Fibroblast of the aortic adventitia (primary cell): ENCODE measurements at regions not wholly inside any gene's neighbourhood (a gene's known extent, or its start where the extent isn't known, plus 50 kb on each side); places are given as distances from the start of the nearest gene placed in this dataset.

Experiments
- DNase-seq: peaks from one replicate; pipeline ENCODE4 v3.0.0-alpha.2; 2010; ENCODE audit warnings: low read depth
- H3K4me3 ChIP-seq: 2 replicates; pipeline ENCODE4 v1.5.1; 2011; ENCODE audit warnings: low read depth, mild to moderate bottlenecking, control low read depth, low read length, moderate library complexity
- CTCF ChIP-seq: IDR thresholded peaks from 2 replicates; pipeline ENCODE4 v1.5.1; 2011; ENCODE audit warnings: mild to moderate bottlenecking, low read length, control low read depth, inconsistent platforms; ENCODE audit not compliant: insufficient read depth

- TF ChIP-seq CTCF, result no peak
- no peak overlapping the region for H3K4me3 ChIP-seq
- no peak for DNase-seq
Measured at GRCh38 chr6:98254624-98255023, 579.8 kb upstream of the POU3F2 start.

- DNase-seq, result no peak
- TF ChIP-seq CTCF, result no peak
- H3K4me3 ChIP-seq, result no peak overlapping the region
Measured at GRCh38 chr6:98260382-98260781, 574.0 kb upstream of the POU3F2 start.

- no peak for DNase-seq
- no peak overlapping the region for H3K4me3 ChIP-seq
- TF ChIP-seq CTCF, result no peak
Measured at GRCh38 chr6:98272060-98272459, 562.3 kb upstream of the POU3F2 start.

GRCh38 chr6:98274691-98275090 is 559.7 kb upstream of the POU3F2 start:
- TF ChIP-seq CTCF, result no peak
- no peak for DNase-seq

GRCh38 chr6:98280492-98280891 is 553.9 kb upstream of the POU3F2 start:
- no peak for TF ChIP-seq CTCF
- no peak for DNase-seq
- H3K4me3 ChIP-seq, result no peak overlapping the region

More at GRCh38 chr6:98274691-98275090, 559.7 kb upstream of the POU3F2 start:
- no peak overlapping the region for H3K4me3 ChIP-seq

GRCh38 chr6:98286620-98287019 is 547.8 kb upstream of the POU3F2 start:
- H3K4me3 ChIP-seq, result no peak overlapping the region
- no peak for DNase-seq
- no peak for TF ChIP-seq CTCF

GRCh38 chr6:98287876-98288275 is 546.5 kb upstream of the POU3F2 start:
- no peak for TF ChIP-seq CTCF
- no peak overlapping the region for H3K4me3 ChIP-seq
- DNase-seq, result no peak
